ENCODE measurements at regions not wholly inside any gene's neighbourhood (a gene's known extent, or its start where the extent isn't known, plus 50 kb on each side); places are given as distances from the start of the nearest gene placed in this dataset.

DNA sequence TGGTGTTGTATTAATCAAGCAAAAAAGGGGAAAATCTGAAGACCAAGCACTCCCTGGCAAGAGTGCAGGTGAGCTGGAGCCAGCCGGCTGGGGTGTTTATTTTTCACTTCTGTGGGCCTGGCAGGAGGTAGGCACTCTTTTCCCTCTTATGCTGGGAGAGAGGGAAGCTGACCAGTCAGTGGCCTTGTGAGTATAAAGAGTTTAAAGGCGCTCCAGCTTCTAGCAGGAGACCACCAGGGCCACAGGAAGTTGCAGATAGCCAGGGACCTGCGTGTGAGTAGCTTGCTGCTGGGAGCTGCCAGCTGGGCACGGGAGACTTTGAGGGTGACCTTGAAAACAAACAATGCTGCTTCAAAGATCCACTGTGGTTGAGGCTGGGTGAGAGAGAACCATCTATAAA, 217.4 kb upstream of the PWP1 start:
- Histone ChIP-seq H3K79me2 (ENCODE audit: insufficient read depth, low read length) (no peaks in the 10 kb centered on the region), H2AFZ (ENCODE audit: low read length) (no peak overlapping the region), H3K27me3 (ENCODE audit: insufficient read depth, low read length) (no peaks in the 10 kb centered on the region), H3K36me3 (ENCODE audit: insufficient read depth, low read length) (no peaks in the 10 kb centered on the region), H3K9me3 (ENCODE audit: low read depth, low read length) (no peaks in the 10 kb centered on the region), H4K20me1 (ENCODE audit: insufficient read depth, low read length) (no peaks in the 10 kb centered on the region), H3K27ac (ENCODE audit: low read depth, low read length) (no peak overlapping the region), H3K4me2 (ENCODE audit: insufficient read depth, low read length) (no peak overlapping the region), H3K4me3 (ENCODE audit: insufficient read depth, low read length) (no peak overlapping the region), H3K4me1 (ENCODE audit: insufficient read depth, low read length) (no peaks in the 10 kb centered on the region)
- TF ChIP-seq, protein P1, sequence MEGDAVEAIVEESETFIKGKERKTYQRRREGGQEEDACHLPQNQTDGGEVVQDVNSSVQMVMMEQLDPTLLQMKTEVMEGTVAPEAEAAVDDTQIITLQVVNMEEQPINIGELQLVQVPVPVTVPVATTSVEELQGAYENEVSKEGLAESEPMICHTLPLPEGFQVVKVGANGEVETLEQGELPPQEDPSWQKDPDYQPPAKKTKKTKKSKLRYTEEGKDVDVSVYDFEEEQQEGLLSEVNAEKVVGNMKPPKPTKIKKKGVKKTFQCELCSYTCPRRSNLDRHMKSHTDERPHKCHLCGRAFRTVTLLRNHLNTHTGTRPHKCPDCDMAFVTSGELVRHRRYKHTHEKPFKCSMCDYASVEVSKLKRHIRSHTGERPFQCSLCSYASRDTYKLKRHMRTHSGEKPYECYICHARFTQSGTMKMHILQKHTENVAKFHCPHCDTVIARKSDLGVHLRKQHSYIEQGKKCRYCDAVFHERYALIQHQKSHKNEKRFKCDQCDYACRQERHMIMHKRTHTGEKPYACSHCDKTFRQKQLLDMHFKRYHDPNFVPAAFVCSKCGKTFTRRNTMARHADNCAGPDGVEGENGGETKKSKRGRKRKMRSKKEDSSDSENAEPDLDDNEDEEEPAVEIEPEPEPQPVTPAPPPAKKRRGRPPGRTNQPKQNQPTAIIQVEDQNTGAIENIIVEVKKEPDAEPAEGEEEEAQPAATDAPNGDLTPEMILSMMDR (IDR thresholded peaks at IDR 0.05; ENCODE audit: extremely low read depth, low read depth, low read length) = no peak
- no peak for DNase-seq (ENCODE audit: insufficient read length, low spot score, missing footprints)

DNA sequence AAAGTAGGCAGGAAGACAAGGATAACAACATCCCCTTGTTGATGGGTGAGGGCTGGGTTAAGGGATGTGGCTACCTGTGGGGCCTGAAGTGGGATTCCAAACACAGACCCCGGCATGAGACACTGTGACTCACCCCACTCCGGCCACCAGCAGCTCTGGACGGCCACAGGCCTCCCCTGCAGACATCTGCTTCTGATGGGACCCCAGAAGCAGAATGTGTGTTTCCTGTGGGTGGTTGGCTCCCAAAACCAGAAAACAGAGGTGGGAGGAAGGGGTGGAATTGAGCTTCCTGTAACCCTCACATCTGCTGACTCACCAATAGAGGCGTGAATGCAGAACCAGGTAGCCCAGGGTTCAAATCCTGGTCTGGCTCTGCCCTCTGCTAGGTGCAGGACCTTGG, 216.6 kb upstream of the PWP1 start:
- no peak overlapping the region for H2AFZ ChIP-seq (ENCODE audit: low read length)
- DNase-seq (ENCODE audit: insufficient read length, low spot score, missing footprints) = no peak
- no peaks in the 10 kb centered on the region for H3K9me3 ChIP-seq (ENCODE audit: low read depth, low read length)
- H4K20me1 ChIP-seq (ENCODE audit: insufficient read depth, low read length) = no peaks in the 10 kb centered on the region
- H3K36me3 ChIP-seq (ENCODE audit: insufficient read depth, low read length) = no peaks in the 10 kb centered on the region
- no peaks in the 10 kb centered on the region for H3K4me1 ChIP-seq (ENCODE audit: insufficient read depth, low read length)
- no peaks in the 10 kb centered on the region for H3K27me3 ChIP-seq (ENCODE audit: insufficient read depth, low read length)
- TF ChIP-seq, protein P1 (IDR thresholded peaks at IDR 0.05; ENCODE audit: extremely low read depth, low read depth, low read length) = no peak
- H3K4me2 ChIP-seq (ENCODE audit: insufficient read depth, low read length) = no peak overlapping the region
- H3K4me3 ChIP-seq (ENCODE audit: insufficient read depth, low read length) = no peak overlapping the region
- no peak overlapping the region for H3K27ac ChIP-seq (ENCODE audit: low read depth, low read length)
- H3K79me2 ChIP-seq (ENCODE audit: insufficient read depth, low read length) = no peaks in the 10 kb centered on the region

GRCh38 chr12:107470645-107471044, 215.0 kb upstream of the PWP1 start:
- TF ChIP-seq, protein P1 (IDR thresholded peaks at IDR 0.05; ENCODE audit: extremely low read depth, low read depth, low read length) = no peak
- H3K4me2 ChIP-seq (ENCODE audit: insufficient read depth, low read length) = no peak overlapping the region
- H3K4me1 ChIP-seq (ENCODE audit: insufficient read depth, low read length) = no peaks in the 10 kb centered on the region
- no peaks in the 10 kb centered on the region for H3K9me3 ChIP-seq (ENCODE audit: low read depth, low read length)
- no peak for DNase-seq (ENCODE audit: insufficient read length, low spot score, missing footprints)
- no peak overlapping the region for H3K4me3 ChIP-seq (ENCODE audit: insufficient read depth, low read length)
- no peak overlapping the region for H2AFZ ChIP-seq (ENCODE audit: low read length)
- no peak overlapping the region for H3K27ac ChIP-seq (ENCODE audit: low read depth, low read length)
- H3K79me2 ChIP-seq (ENCODE audit: insufficient read depth, low read length) = no peaks in the 10 kb centered on the region
- no peaks in the 10 kb centered on the region for H3K36me3 ChIP-seq (ENCODE audit: insufficient read depth, low read length)
- H4K20me1 ChIP-seq (ENCODE audit: insufficient read depth, low read length) = no peaks in the 10 kb centered on the region
- H3K27me3 ChIP-seq (ENCODE audit: insufficient read depth, low read length) = no peaks in the 10 kb centered on the region

GRCh38 chr12:107472308-107472707, 213.3 kb upstream of the PWP1 start:
- no peaks in the 10 kb centered on the region for H3K9me3 ChIP-seq (ENCODE audit: low read depth, low read length)

More at GRCh38 chr12:107472308-107472707, 213.3 kb upstream of the PWP1 start:
- Histone ChIP-seq H3K36me3 (ENCODE audit: insufficient read depth, low read length) (no peaks in the 10 kb centered on the region), H3K4me3 (ENCODE audit: insufficient read depth, low read length) (no peak overlapping the region), H3K79me2 (ENCODE audit: insufficient read depth, low read length) (no peaks in the 10 kb centered on the region), H3K27me3 (ENCODE audit: insufficient read depth, low read length) (no peaks in the 10 kb centered on the region), H3K4me2 (ENCODE audit: insufficient read depth, low read length) (no peak overlapping the region), H3K27ac (ENCODE audit: low read depth, low read length) (no peak overlapping the region), H4K20me1 (ENCODE audit: insufficient read depth, low read length) (no peaks in the 10 kb centered on the region), H3K4me1 (ENCODE audit: insufficient read depth, low read length) (no peaks in the 10 kb centered on the region), H2AFZ (ENCODE audit: low read length) (no peak overlapping the region)
- no peak for DNase-seq (ENCODE audit: insufficient read length, low spot score, missing footprints)
- TF ChIP-seq, protein P1 (IDR thresholded peaks at IDR 0.05; ENCODE audit: extremely low read depth, low read depth, low read length) = no peak
